SIG-M5 treated with dmso at 0.1 percent for 504 hours (cell line): ENCODE measurements at regions not wholly inside any gene's neighbourhood (a gene's known extent, or its start where the extent isn't known, plus 50 kb on each side); places are given as distances from the start of the nearest gene placed in this dataset.

ENCODE experiments used
- DNase-seq: peaks from one replicate; lab custom pipeline; 2025; ENCODE audit not compliant: unreplicated experiment; lab: John Stamatoyannopoulos, UW

DNA sequence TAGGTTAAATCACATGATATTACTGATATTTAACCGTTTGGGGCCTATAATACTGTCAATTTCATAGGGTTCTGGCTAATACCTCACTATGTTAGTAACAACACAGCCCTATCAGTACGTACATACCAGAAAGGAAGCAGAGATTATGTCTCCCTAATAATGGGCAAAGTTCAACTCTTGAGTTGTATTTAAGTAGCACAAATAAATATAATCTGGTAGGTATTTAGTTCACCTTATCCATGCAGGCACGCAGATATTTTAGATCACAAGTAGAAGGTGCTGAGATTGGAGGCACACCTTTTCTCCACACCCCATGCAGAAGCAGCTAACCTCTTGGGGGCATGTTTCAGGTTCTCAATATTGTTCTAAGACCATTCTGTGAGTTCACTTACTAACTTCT is 118.9 kb downstream of the IRS1 start:
- DNase-seq = no peak

DNA sequence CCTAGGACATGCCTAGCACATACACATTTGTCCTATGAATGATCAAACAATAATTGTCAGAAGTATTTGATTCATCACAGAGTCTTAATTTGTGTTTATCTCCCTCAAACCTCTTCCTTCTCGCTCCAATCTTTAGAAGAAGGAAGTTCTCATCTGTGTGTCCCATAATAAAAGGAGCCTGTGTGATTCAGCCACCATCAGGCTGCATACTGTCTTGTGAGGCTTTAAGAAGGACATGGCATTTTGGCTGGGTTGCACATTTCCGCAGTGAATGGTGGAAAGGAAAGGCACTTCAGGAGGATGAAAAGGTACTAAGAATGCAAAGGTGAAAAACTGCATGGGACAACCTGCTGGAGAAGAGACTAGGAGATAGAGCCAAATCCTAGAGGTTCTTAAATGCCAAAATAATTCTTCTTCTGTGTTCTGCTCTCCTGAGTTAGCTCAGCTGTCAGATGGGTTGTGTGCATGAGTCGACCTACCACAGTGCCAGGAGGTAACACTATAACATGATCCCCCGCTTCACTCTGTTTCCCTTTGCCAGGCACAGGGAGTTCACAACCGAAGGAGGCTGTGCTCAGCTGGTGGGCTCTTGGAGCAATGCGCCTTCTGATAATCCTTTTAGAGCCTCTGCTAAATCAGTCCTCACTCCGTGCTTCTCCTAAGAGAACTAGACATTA is 120.1 kb downstream of the IRS1 start:
- DNase-seq = no peak

DNA sequence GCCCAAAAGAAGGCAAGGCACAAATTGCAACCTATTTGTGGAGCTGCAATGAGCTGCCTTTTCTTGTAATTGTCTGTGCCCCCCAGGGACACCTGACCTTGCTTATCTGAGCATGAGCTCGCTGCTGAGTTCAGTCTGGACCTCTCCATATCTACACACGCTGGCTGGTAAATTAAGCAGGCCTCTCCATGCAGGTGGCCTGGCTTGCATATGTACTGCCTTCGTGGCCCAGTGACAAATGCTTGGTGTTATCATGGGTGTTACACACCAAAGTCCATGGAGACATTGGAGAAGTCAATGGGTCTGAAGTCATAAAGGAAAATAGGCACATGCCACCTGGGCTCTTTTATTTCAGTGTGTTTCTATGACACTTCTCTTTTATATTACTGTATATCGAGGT is 121.2 kb downstream of the IRS1 start:
- DNase-seq = no peak

DNA sequence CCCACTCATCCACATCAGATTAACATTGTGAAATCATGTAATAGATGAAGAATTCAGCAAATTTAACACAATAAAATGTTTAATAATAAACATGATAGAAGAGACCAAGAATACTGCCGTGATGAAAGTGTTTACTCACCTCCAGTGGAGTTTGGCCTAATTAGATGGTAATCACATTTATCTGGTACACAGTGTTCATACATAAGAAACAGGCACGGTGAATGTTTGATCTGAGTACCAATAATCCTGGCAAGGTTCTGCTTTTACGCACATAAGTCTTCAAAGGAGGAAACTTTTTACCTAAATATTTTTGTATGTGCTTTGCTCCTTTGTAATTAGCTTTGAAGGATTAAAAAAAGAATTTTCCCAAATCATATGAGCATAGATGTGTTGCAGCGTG is 122.5 kb downstream of the IRS1 start:
- no peak for DNase-seq

DNA sequence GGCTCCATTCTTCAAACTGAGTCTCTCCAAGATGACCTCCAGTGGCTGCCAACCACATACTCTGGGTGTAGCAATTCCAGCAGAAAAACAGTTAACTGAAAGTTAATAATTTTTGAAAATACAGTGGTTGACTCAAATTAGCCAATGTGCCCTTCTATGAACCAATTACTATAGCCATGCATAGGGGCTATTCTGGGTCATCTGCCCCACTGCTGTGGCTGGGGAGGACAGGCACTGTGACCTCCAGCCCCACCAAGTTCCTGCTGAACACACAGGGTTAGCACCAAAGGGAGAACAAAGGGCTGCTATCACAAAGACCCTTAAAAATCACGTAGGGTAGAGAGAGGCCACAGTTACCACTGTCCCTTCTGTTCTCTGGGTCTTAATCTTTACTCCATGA is 123.0 kb downstream of the IRS1 start:
- no peak for DNase-seq

DNA sequence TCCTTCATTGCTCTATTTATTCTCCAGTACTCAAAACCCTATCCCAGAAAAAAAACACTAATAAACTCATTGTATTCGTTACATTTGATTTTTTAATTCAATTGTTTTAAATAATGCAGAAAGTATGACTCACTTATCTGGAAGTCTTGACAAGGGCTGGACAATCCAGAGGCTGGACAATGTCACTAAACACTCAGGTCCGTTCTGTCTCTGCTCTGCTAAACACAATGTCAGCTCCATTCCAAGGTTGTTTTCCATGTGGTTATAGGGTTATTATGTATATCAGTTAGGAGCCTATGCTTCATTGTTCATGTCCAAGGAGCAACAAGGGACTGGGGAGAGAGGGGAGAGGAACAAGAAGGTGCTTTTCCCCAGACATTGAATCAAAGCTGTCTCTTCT is 125.5 kb downstream of the IRS1 start:
- no peak for DNase-seq

DNA sequence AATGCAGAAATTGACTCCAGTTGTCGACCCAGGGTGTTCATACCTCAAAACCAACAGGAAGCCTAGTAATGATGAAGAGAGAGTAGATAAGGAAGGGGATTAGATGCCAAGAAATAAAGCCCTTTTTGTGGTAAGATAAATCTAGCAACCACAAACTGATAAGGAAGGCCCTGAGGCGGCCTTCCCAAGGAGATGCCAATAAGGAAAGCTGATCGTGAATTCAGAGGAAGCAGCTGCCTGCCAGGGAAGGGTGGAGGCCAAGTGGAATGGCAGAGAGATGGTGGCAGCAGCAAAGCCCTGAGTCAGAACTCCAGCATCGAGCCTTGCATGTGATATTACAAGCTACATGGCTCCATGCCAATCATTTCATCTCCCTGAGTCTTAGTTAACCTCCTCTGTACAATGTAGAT is 126.3 kb downstream of the IRS1 start:
- no peak for DNase-seq

DNA sequence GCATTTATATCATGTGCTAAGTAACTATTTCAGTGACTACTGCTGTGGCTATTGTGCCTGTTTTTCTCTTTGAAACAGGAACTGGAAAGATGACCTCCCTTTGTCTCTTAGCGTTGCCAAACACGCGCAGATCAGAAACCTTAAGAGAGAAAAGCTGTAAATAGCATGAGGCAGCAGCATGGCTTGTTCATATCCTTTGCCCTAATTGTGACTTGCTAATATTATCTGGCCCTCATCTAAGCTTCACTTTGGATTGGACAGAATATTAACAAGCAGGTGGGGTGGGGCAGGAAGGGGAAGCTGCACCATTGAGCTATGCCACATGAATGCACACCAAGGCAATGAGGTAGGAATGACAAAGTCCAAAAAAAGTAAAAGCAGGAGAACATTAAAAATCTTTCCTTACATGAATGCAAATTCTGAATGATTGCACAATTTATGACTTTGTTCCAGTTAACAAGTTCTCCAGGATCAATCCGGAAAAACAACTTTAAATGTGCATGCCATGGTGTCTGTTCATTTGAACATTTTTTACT is 128.4 kb downstream of the IRS1 start:
- DNase-seq = peak; percentile 65

DNA sequence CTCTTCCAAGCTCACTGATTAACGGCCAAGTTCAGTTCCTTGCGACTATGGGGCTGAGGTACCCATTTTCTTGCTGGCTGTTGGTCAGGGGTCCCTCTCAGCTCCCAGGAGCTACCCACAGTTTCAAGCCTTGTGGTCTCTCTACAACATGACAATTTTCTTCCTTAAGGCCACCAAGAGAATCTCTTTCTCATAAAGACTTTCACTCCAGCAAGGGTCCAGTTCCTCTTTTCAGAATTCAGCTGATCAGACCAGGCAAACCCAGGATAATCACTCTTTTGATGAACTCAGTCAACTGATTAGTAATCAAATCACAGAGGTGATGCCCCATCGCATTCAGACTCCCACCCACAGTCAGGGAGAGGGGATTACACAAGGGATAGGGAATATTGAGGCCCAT is 129.7 kb downstream of the IRS1 start:
- DNase-seq = peak; percentile 74

DNA sequence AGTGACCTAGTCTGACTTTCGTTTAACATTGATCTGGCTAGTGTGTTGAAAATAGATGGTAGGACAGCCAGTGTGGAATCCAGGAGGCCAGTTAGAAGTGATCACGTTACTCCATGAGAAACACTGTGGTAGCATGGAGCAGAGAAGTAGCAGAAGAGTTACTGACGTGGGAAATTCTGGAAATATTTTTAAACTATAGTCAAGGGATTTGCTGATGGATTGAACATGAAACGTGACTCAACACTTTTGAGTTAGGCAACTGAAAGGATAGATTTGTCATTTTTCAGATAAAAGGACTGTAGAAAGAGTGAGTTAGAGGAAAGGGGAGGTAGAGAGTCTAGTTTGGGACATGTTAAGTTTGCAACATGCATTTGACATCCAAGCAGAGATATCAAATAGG is 130.4 kb downstream of the IRS1 start:
- DNase-seq = no peak

DNA sequence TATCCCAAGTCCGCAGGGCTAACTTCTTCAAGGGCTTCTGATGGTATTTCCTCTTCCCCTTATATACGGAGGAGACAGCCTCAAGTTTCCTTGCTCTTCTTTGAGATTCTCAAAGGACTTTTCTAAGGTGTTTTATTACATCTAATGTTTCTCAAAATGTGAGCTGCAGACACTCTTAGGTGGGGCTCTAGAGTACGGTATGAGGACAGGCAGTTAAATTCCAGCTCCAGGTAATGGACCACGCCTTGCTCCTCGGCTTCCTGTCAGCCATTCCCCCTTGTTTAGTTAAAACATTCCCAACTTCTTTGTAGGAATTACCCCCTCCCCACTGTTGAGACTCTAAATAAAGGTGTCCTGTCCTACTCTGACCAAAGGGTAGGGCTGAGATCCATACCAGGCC is 131.9 kb downstream of the IRS1 start:
- DNase-seq = no peak

DNA sequence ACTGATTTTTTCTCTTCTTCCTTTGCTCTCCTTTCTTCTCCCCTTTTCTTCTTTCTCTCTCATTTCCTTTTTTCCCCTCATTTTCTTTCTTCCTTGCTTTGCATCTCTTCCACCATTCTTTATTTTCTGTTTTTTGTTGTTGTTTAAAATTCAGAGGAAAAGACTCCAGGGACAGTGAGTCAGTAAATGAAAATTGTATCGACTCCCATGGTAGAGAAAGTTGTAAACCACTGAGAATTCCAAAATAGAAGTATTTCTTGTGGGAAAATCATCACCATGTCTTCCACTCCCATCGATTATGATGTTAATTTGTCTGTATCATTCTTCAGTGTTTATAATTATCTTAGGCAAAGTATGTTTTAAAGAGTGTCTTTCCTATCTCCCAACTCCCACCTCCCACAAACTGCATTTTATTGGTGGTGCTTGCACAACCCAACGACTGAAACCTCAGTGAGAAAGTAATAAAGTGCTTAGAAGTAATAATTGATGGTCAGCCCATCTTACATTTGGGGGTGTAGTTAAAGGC is 134.3 kb downstream of the IRS1 start:
- no peak for DNase-seq

DNA sequence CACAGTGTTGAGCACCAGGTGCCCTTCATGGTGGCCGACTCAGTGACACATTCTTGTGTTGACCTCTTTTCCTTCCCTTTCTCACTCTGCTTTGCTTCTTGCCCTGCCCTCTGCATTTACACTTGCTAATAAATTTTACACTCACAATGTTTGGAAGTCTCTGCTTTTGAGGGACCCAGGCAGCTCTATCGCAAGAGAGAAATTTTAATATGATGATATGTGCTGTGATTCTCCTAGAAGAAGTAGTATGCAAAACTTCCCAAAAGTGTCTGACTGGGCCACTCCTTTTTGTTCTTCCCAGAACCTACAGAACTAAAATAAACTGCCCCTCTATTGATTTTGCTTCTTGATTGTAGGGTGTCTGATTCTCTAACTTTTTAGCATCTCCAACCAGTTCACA is 135.0 kb downstream of the IRS1 start:
- no peak for DNase-seq

DNA sequence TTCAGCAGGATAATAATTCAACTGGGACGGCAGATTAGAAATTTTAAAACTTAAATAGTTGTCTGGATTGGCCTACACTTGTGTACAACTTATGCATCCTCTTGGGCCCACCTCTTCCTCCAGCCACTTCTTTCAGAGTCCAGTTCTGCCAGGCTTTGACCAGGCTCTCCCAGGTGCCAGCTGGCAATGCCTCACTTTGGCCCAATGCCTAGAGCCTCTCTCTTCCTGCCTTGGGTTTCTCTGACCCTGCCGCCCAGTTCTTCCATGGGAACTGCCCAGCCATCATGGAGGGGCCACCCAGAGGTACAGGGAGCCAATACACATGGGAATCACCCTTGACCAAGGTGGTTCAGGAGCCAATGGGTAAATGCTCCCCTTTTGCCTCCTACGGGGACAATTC is 135.5 kb downstream of the IRS1 start:
- no peak for DNase-seq

DNA sequence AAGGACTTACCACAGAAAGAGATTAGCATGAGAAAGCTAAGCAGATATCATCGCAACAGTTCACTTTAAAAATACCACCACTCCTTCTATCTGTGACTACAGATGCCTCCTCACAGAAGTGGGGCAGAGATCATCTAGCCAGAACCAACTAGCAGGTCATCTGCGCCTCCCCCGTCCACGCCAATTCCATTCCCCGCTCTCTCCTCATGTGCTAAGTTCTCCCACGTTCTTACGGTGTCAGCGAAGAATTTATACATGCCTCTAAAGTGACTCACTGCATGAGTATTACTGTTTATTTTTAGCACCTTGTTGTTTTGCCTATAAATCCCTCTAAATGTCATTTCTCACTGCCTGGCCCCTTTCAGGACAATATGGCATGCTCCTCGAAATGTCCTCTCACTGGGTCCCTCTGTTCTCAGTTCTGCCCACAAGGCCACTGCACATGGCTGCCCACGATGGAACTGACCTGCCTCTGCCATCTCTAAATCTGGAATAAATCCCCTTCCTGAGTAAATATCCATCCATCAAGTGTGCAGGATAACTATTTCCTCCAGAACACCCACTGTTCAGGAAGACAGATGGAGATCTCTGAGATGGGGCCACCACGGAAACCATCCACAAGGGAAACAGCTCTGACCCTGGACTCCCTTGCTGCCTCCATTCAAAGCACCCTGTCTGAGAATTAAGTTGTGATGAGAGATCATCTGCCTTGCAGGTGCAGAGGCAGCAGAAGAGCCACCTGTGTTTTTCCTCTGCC is 137.7 kb downstream of the IRS1 start:
- DNase-seq = no peak

DNA sequence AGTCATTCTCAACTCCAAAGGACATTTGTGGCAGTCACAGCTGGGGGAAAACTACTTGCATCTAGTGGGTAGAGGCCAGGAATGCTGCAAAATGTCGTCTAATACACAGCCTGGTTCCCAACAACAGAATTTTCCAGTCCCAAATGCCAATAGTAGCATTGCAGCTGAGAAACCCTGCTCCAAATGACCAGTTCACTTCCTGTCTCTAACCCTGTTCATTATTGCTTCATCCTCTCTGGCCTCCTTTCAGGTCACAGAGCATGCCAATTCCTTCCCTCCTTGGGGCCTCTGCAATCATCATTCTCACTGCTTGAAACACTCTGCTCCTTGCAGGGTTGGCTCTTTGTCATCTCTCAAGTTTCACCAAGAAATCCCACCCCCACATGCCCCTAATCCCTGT is 139.1 kb downstream of the IRS1 start:
- DNase-seq = peak; percentile 67

DNA sequence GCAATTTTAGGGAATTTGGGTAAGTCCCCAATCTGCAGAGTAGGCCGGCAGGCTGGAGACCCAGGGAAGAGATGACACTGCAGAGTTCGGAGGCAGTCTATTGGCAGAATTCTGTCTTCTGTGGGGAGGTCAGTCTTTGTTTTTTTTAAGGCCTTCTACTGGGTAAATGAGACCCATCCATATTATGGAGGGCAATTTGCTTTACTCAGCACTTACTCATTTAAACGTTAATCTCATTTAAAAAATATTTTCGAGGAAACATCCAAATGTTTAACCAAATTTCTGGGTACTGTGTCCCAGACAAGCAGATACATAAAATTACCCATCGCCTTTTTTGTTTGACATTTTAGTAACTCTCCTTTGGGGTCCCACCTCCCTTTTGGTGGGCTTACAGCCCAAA is 139.5 kb downstream of the IRS1 start:
- no peak for DNase-seq

DNA sequence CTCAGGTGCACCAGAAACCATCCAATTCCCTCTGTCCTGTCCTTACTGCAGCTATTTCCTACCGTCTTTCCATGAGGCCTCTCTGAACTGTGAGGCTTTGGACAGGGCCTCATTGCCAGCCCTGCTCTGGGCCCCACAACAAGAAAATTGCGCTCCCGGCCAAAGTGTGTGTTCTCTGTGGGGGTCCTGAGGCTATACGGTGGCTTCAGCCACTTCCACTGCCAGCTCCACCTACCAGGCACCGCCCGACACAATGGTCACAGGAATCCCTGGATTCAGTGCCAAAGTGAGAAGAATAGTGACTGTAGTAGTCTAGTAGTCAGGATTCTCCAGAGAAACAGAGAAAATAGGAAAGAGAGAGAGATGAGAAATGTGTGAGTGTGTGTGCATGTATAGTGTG is 140.2 kb downstream of the IRS1 start:
- DNase-seq = no peak

DNA sequence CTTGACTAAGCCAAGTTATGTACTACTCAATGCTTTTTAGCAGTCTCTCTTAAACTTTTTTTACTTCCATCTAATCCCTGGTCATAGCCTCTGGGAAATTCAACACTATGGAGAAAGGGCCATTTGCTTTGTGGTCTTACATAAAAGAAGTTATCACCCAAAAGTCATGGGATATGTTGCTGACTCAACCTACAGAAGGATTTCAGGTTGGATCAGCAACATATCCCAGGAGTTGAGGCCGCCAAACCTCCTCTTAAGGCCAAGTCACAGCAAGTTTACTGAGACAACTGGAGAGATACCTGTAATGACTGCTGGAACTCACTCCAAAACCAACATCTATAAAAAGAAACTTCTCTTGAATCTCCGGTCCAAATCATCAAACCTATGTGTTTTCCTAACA is 141.1 kb downstream of the IRS1 start:
- no peak for DNase-seq

DNA sequence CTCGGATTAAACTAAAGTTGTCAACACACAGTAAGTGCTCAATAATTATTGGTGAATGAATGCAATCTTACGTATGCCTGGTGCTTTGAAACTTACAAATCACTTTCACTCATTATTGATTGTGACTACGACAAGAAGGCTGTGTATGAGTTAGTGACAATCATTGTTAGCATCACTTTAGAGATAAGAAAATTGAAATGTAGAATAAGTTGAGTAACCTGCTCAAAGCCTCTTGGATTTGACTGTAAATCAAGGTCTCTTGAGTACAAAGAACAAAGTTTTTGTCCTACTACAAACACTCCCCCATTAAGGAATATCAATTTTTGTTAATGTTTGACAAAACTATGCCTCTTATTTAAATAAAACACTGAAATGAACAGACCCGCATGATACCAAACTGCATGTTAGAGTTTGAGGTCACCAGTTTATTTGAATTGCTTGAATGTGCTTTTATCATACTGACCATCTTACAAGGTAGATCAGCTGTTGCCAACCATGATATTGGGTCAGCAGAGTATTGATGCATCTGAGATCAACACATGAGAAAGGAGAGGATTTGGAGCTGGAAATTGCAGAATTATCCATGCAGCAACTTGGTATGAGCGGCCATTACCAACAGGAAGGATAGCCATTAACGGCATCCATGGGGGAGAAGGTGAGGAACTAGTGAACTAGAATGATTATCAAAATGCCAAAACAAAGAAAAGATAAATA is 142.1 kb downstream of the IRS1 start:
- no peak for DNase-seq

DNA sequence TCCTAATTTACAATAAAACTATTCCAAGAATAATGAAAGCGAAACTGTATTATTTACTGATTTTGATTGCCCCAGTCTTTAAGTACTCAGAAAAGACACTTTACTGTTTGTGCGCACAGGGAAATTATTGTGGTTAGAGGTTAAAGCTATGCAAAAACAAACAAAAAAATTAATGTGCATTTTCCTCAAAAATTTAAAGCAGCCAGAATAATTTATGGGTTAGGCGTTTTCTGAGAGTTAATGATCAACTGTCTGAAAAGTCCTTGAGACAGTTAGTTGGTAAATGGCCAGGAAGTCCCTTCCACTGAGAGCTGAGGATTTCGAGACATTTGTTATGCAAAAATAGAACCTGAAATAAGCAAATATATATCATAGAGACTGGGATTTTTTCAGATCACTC is 143.3 kb downstream of the IRS1 start:
- DNase-seq = no peak

DNA sequence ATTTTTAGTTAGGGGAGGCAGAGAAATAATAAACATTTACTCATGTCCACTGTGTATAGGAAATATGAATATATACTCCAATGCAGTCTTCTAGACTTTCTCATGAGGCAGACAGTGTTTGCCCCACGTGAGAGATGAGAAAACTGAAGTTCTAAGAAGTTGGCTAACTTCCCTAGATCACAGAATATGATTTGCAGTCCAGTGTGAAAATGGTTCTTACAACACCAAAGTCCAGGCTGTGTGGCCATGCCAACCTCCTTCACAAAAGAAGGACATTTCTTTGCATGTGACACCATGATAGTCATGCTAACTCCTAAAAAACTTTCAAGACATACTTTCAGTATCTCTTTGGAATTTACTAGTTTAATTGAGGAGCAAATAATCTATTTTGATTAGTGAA is 143.7 kb downstream of the IRS1 start:
- no peak for DNase-seq
